Duodenal mucosa (tissue), 2 donors: ENCODE measurements at regions not wholly inside any gene's neighbourhood (a gene's known extent, or its start where the extent isn't known, plus 50 kb on each side); places are given as distances from the start of the nearest gene placed in this dataset.

ENCODE experiments used
- H3K27ac ChIP-seq: one replicate; pipeline ENCODE4 v1.7.0; 2013; ENCODE audit warnings: low read depth, low read length
- H3K27me3 ChIP-seq, 2 donors: one replicate each; pipeline ENCODE4 v1.7.0; 2013; ENCODE audit warnings: low read length in 2 of 2, control low read depth in 1 of 2; ENCODE audit not compliant: insufficient read depth in 2 of 2, control insufficient read depth in 1 of 2
- H3K36me3 ChIP-seq, 2 donors: one replicate each; pipeline ENCODE4 v1.7.0; 2013; ENCODE audit warnings: low read length in 2 of 2, control low read depth in 1 of 2; ENCODE audit not compliant: insufficient read depth in 2 of 2, control insufficient read depth in 1 of 2
- H3K4me1 ChIP-seq, 2 donors: one replicate each; pipeline ENCODE4 v1.7.0; 2013; ENCODE audit warnings: low read length in 2 of 2, control low read depth in 1 of 2; ENCODE audit not compliant: insufficient read depth in 2 of 2, control insufficient read depth in 1 of 2
- H3K4me3 ChIP-seq, 2 donors: one replicate each; pipeline ENCODE4 v1.7.0; 2013; ENCODE audit warnings: low read length in 2 of 2, low read depth in 1 of 2
- H3K9ac ChIP-seq, 2 donors: one replicate each; pipeline ENCODE4 v1.7.0; 2013; ENCODE audit warnings: low read length in 2 of 2, low read depth in 1 of 2
- H3K9me3 ChIP-seq, 2 donors: one replicate each; pipeline ENCODE4 v1.7.0; 2013; ENCODE audit warnings: low read length in 2 of 2, control low read depth in 1 of 2; ENCODE audit not compliant: control insufficient read depth in 1 of 2

GRCh38 chr21:27290028-27290427 is 323.1 kb upstream of the ADAMTS5 start:
- no peak overlapping the region for H3K4me3 ChIP-seq

GRCh38 chr21:27286760-27287159 is 319.9 kb upstream of the ADAMTS5 start:
- H3K4me1 ChIP-seq = no peaks in the 10 kb centered on the region
- no peak overlapping the region for H3K9ac ChIP-seq
- H3K4me3 ChIP-seq = no peak overlapping the region

More at GRCh38 chr21:27290028-27290427, 323.1 kb upstream of the ADAMTS5 start:
- Histone ChIP-seq H3K36me3 (no peaks in the 10 kb centered on the region), H3K9me3 (no peaks in the 10 kb centered on the region), H3K4me1 (no peaks in the 10 kb centered on the region), H3K9ac (no peak overlapping the region), H3K27me3 (no peaks in the 10 kb centered on the region), H3K27ac (no peak overlapping the region)

GRCh38 chr21:27277110-27277509 is 310.2 kb upstream of the ADAMTS5 start:
- H3K9me3 ChIP-seq = no peaks in the 10 kb centered on the region
- no peak overlapping the region for H3K4me3 ChIP-seq
- H3K27me3 ChIP-seq = no peaks in the 10 kb centered on the region
- no peak overlapping the region for H3K9ac ChIP-seq
- no peaks in the 10 kb centered on the region for H3K36me3 ChIP-seq
- no peaks in the 10 kb centered on the region for H3K4me1 ChIP-seq
- no peak overlapping the region for H3K27ac ChIP-seq

More at GRCh38 chr21:27286760-27287159, 319.9 kb upstream of the ADAMTS5 start:
- Histone ChIP-seq H3K36me3 (no peaks in the 10 kb centered on the region), H3K27me3 (no peaks in the 10 kb centered on the region), H3K9me3 (no peaks in the 10 kb centered on the region), H3K27ac (no peak overlapping the region)

- H3K9ac ChIP-seq = no peak overlapping the region
These were observed 308.5 kb upstream of the ADAMTS5 start for GRCh38 chr21:27275294-27275927.

DNA sequence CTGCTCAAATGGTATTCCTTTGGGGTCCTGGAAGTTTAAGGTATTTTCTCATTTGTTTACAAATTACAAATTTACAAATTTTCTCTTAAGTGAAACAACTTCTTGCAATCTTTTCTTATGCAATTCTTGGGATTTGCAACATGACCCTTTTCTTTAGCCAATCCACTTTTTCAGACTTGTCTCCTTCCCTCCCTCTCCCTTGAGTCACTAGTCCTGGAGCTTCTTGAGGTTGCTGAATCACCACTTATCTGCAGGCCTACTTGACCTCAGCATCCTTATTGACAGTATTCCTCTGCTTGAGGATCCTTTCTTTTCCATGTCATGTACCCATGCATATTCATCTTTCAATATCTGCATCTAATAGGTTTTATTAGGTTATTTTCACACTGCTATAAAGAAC is 302.8 kb upstream of the ADAMTS5 start:
- no peak overlapping the region for H3K27ac ChIP-seq

More at GRCh38 chr21:27275294-27275927, 308.5 kb upstream of the ADAMTS5 start:
- Histone ChIP-seq H3K4me3 (no peak overlapping the region), H3K4me1 (no peaks in the 10 kb centered on the region), H3K27me3 (no peaks in the 10 kb centered on the region), H3K36me3 (no peaks in the 10 kb centered on the region), H3K27ac (no peak overlapping the region), H3K9me3 (no peaks in the 10 kb centered on the region)

DNA sequence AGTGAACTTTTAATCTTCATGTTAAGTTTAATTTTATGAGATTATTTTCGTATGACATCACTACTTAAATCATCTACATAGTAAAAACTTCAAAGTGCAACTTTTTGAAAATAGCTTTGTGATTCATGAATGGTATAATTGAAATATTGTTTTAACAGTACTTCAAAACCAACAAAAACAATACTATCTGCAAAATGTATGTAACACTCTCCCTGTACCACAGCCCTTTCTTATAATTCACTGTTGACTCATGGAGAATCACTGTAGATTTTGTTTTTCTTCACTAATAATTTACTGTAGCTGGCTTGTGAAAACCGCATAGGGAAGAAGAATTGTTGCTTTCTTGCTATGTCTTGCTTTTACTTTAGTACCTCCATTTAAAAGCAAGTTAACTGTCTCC is 301.4 kb upstream of the ADAMTS5 start:
- Histone ChIP-seq H3K27ac (no peak overlapping the region), H3K4me3 (no peak overlapping the region), H3K4me1 (no peaks in the 10 kb centered on the region), H3K27me3 (no peaks in the 10 kb centered on the region), H3K9me3 (no peaks in the 10 kb centered on the region), H3K9ac (no peak overlapping the region), H3K36me3 (no peaks in the 10 kb centered on the region)

More for the DNA sequence above, 302.8 kb upstream of the ADAMTS5 start:
- Histone ChIP-seq H3K4me3 (no peak overlapping the region), H3K27me3 (no peaks in the 10 kb centered on the region), H3K36me3 (no peaks in the 10 kb centered on the region), H3K9me3 (no peaks in the 10 kb centered on the region), H3K4me1 (no peaks in the 10 kb centered on the region), H3K9ac (no peak overlapping the region)

GRCh38 chr21:27265949-27266348 is 299.1 kb upstream of the ADAMTS5 start:
- H3K9me3 ChIP-seq = no peaks in the 10 kb centered on the region
- no peaks in the 10 kb centered on the region for H3K27me3 ChIP-seq
- no peak overlapping the region for H3K9ac ChIP-seq
- H3K4me3 ChIP-seq = no peak overlapping the region
- H3K36me3 ChIP-seq = no peaks in the 10 kb centered on the region
- no peaks in the 10 kb centered on the region for H3K4me1 ChIP-seq
- no peak overlapping the region for H3K27ac ChIP-seq

DNA sequence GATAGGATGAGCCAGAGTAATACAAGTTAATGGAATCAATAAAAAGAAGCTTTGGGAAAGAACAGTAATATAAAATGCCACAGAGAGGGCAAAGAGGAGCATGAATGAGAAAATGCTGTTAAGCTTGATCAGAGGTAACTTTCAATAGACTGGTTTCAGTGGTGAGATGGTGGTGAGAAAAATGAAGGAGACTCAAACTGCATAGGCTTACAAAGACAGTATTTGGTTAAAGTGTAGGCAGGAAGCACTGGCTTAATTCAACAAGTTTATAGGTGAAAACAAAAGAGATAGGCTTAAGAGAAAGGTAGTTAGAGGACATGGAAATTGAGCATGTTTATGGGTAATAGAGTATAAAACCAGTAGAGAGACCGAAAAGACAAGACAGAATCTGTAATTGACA is 298.6 kb upstream of the ADAMTS5 start:
- no peak overlapping the region for H3K27ac ChIP-seq
- H3K4me1 ChIP-seq = no peaks in the 10 kb centered on the region
- H3K4me3 ChIP-seq = no peak overlapping the region
- H3K9ac ChIP-seq = no peak overlapping the region
- H3K9me3 ChIP-seq = no peaks in the 10 kb centered on the region
- H3K36me3 ChIP-seq = no peaks in the 10 kb centered on the region
- no peaks in the 10 kb centered on the region for H3K27me3 ChIP-seq

DNA sequence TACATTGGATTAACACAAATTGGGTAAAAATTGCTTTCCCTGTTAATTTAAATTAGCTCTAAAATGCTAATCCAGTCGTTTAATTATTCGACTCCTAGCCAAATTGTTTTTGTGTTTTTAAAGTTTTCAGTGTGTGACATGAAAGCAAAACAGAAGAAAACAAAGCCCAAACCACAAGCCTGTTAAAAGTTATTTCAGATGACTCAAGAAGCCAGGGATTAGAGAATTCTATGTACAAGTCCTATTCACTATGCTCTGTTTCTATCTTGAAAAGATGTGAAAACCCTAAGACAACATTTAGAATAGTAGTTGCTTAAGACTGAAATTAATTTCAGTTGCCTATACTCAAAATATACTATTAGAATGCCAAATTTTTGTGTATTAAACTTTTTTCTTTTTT is 294.8 kb upstream of the ADAMTS5 start:
- H3K27ac ChIP-seq = no peak overlapping the region
- H3K4me1 ChIP-seq = no peaks in the 10 kb centered on the region
- H3K27me3 ChIP-seq = no peaks in the 10 kb centered on the region
- no peak overlapping the region for H3K4me3 ChIP-seq
- H3K9me3 ChIP-seq = no peaks in the 10 kb centered on the region
- H3K36me3 ChIP-seq = no peaks in the 10 kb centered on the region
- H3K9ac ChIP-seq = no peak overlapping the region

DNA sequence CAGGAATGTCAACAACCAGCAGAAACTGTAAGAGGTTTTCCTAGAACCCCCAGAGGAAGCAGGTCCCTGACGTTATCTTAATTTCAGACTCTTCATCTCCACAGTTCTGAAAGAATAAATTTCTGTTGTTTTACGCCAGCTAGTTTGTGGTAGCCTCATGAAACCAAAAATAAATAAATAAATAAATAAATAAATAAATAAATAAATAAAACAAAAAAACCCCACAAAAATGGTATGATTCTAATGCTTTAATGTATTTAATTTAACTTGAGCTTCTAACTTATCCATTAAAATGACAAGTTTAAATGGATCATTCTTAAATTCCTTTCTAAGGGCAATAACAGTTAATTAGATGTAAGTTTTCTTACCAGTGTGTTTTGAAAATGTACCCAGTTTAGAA is 293.8 kb upstream of the ADAMTS5 start:
- Histone ChIP-seq H3K27ac (no peak overlapping the region), H3K27me3 (no peaks in the 10 kb centered on the region), H3K4me3 (no peak overlapping the region), H3K4me1 (no peaks in the 10 kb centered on the region), H3K9me3 (no peaks in the 10 kb centered on the region), H3K36me3 (no peaks in the 10 kb centered on the region), H3K9ac (no peak overlapping the region)
